AG10803 (cell line): ENCODE measurements at regions not wholly inside any gene's neighbourhood (a gene's known extent, or its start where the extent isn't known, plus 50 kb on each side); places are given as distances from the start of the nearest gene placed in this dataset.
"Not testable (repeated sequence)": the region's sequence is repeated elsewhere in the genome, so short reads cannot be mapped to it uniquely, and the experiment has no call there.

Source experiments
- DNase-seq: peaks from one replicate; pipeline ENCODE4 v3.0.0; 2010; ENCODE audit warnings: low read depth
- H3K4me3 ChIP-seq: 2 replicates; pipeline ENCODE4 v1.5.1; 2011; ENCODE audit warnings: mild to moderate bottlenecking, low read length, control low read depth

DNA sequence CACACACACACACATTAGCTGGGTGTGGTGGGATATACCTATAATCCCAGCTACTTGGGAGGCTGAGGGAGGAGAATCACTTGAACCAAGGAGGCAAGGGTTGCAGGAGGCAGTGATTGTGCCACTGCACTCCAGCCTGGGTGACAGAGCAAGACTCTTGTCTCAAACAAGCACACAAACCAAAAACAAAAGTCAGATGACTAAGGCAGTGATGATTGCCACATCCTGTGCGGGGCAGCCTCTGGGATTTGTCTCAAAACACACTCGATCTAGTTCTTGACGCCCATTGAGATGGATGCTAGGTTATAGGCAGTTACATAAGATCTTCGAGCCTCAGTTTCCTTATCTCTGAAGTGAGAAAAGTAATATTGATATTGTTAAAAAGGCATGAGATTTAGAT, 57.8 kb upstream of the NBPF8 start:
- DNase-seq, result peak; percentile 6
- H3K4me3 ChIP-seq, result not testable (repeated sequence)

- peak; percentile 0 for DNase-seq
- not testable (repeated sequence) for H3K4me3 ChIP-seq
These were observed 58.7 kb upstream of the NBPF8 start for GRCh38 chr1:120356170-120356569.

GRCh38 chr1:120354618-120355184, 60.1 kb upstream of the NBPF8 start:
- peak overlapping the region; percentile 30 for H3K4me3 ChIP-seq
- peak; percentile 21 for DNase-seq

- DNase-seq, H3K4me3 ChIP-seq: not testable (repeated sequence)
These were observed 72.4 kb upstream of the NBPF8 start for GRCh38 chr1:120342231-120343073.

- DNase-seq, result peak; percentile 9
These were observed 73.1 kb upstream of the NBPF8 start for GRCh38 chr1:120341756-120342155.

GRCh38 chr1:120340838-120341751, 73.7 kb upstream of the NBPF8 start:
- DNase-seq, result not testable (repeated sequence)
- peak overlapping the region; percentile 59 for H3K4me3 ChIP-seq

More at GRCh38 chr1:120341756-120342155, 73.1 kb upstream of the NBPF8 start:
- H3K4me3 ChIP-seq, result peak overlapping the region; percentile 59

GRCh38 chr1:120315738-120316137, 99.1 kb upstream of the NBPF8 start:
- not testable (repeated sequence) for H3K4me3 ChIP-seq, DNase-seq

DNA sequence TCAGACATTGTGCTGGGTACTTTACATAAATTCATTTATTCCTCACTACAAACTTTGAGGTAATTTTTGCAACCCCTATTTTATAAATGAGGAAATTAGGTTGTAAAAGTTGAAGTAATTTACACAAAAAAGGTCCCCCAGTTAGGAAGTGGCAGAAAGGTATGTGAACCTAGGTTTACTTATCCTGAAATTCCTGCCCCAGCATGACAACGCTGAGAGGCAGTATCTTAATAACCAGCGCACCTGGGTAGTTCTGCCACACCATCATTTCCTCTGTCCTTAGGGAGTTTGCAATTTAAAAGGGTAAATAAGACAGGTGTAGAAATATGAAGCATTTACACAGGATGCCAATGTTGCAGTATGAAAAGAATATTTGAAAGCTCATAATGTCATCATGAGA, 102.9 kb upstream of the NBPF8 start:
- DNase-seq, result not testable (repeated sequence)

GRCh38 chr1:120308940-120309578, 105.8 kb upstream of the NBPF8 start:
- H3K4me3 ChIP-seq, DNase-seq: not testable (repeated sequence)

More for the DNA sequence above, 102.9 kb upstream of the NBPF8 start:
- not testable (repeated sequence) for H3K4me3 ChIP-seq

GRCh38 chr1:120305046-120305445, 109.8 kb upstream of the NBPF8 start:
- not testable (repeated sequence) for DNase-seq, H3K4me3 ChIP-seq

DNA sequence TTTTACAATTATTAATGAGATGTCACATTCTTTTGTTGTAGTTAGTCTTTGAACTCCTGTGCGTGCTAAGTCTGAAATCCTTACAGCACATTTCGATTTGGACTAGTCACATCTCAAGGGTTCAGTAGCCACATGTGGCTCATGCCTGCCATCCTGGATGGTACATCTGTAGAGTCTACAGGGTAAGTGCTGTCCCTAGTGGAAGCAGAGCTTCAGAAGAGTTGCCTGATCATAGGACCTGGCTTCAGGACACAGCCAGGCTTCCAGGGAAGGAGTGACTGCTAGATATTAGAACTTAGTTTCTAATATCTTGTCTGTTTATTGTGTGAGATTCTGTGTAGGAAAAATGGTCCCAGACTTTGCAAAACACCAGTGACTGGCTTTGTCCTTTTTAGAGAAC, 110.5 kb upstream of the NBPF8 start:
- H3K4me3 ChIP-seq, DNase-seq: not testable (repeated sequence)

GRCh38 chr1:120299433-120300057, 115.3 kb upstream of the NBPF8 start:
- H3K4me3 ChIP-seq, DNase-seq: not testable (repeated sequence)

DNA sequence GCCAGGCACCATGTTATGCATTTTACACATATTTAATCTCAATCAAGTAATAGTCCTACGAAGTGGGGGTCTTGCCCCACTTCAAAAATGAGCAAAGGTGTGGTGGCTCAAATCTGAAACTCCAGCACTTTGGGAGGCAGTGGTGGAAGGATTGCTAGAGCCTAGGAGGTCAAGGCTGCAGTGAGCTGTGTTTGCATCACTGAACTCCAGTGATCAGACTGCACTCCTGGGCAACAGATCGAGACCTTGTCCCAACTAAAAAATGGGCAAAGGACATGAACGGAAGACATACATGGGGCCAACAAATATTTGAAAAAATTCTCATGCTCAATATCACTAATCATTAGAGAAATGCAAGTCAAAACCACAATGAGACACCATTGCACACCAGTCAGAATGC, 116.3 kb upstream of the NBPF8 start:
- not testable (repeated sequence) for DNase-seq, H3K4me3 ChIP-seq

GRCh38 chr1:120297345-120297953, 117.4 kb upstream of the NBPF8 start:
- DNase-seq, H3K4me3 ChIP-seq: not testable (repeated sequence)

DNA sequence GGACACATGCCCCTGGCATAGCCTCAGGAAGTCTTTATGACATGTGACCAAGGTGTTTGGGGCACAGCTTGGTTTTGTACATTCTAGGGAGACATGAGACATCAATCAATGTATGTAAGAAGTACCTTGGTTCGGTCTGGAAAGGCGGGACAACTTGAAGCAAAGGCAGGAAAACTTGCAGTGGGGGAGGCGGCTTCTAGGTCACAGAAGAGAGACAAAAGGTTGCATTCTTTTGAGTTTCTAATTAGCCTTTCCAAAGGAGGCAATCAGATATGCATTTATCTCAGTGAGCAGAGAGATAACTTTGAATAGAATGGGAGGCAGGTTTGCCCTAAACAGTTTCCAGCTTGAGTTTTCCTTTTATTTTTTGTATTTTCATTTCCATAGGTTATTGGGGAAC, 113.8 kb upstream of the SEC22B start:
- not testable (repeated sequence) for DNase-seq

DNA sequence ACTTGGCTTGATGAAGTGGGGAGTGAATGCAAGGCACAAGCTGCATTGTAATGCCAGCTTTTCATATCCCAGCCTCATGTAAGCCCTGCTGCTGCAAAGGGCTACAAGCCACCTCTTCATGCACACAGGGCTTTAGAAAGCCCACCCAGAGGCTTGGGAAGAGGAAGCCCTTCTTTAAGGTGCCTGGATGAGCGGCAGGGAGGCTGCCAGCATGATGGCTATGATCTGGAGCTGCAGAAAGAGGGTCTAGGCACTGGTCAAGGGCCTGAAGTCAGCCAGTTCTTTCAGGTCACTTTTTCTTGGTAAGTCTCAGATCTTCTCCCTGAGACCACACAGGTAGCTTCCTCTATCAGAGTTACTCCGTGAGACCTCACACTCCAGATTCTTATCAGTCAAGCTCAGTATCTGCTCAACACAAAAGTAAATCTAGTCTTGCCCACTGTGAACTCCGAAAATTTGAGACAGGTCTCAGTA, 113.3 kb upstream of the SEC22B start:
- DNase-seq, H3K4me3 ChIP-seq: not testable (repeated sequence)

More for the DNA sequence above, 113.8 kb upstream of the SEC22B start:
- H3K4me3 ChIP-seq, result not testable (repeated sequence)

- DNase-seq, result not testable (repeated sequence)
These were observed 112.7 kb upstream of the SEC22B start for GRCh38 chr1:120288814-120289600.

GRCh38 chr1:120288167-120288566, 111.8 kb upstream of the SEC22B start:
- not testable (repeated sequence) for H3K4me3 ChIP-seq, DNase-seq

More at GRCh38 chr1:120288814-120289600, 112.7 kb upstream of the SEC22B start:
- H3K4me3 ChIP-seq, result not testable (repeated sequence)
